ENCODE measurements at regions not wholly inside any gene's neighbourhood (a gene's known extent, or its start where the extent isn't known, plus 50 kb on each side); places are given as distances from the start of the nearest gene placed in this dataset.

- Histone ChIP-seq H3K4me2 (ENCODE audit: insufficient read depth, low read length) (no peak overlapping the region), H3K27ac (ENCODE audit: low read length) (no peak overlapping the region), H3K27me3 (ENCODE audit: insufficient read depth, low read length, poor library complexity) (no peaks in the 10 kb centered on the region), H3K36me3 (ENCODE audit: insufficient read depth, low read length) (no peaks in the 10 kb centered on the region), H3K4me3 (ENCODE audit: low read depth in 1 of 2, low read length in 2 of 2) (no peak overlapping the region), H3K4me1 (ENCODE audit: insufficient read depth, low read length) (no peaks in the 10 kb centered on the region), H3K79me2 (ENCODE audit: insufficient read depth, low read length) (no peaks in the 10 kb centered on the region), H3K9ac (ENCODE audit: low read depth, low read length) (no peak overlapping the region), H2AFZ (ENCODE audit: low read depth, low read length) (no peak overlapping the region), H4K20me1 (ENCODE audit: insufficient read depth, low read length) (no peaks in the 10 kb centered on the region), H3K9me3 (ENCODE audit: insufficient read depth, low read length, severe bottlenecking) (no peaks in the 10 kb centered on the region)
- TF ChIP-seq CTCF (IDR thresholded peaks at IDR 0.05; ENCODE audit: borderline replicate concordance, extremely low read depth, low read length, poor library complexity, severe bottlenecking) (no peak), EZH2 (IDR thresholded peaks at IDR 0.05; ENCODE audit: borderline replicate concordance, low read depth, low read length, severe bottlenecking) (no peak)
- DNase-seq (no peak), ATAC-seq (ENCODE audit: insufficient read depth, low read depth) (no peak)
These were observed 1072.2 kb downstream of the BRINP3 start for GRCh38 chr1:189405419-189405818.

GRCh38 chr1:189409774-189410173 is 1067.9 kb downstream of the BRINP3 start:
- no peak overlapping the region for H2AFZ ChIP-seq (ENCODE audit: low read depth, low read length)
- TF ChIP-seq CTCF (IDR thresholded peaks at IDR 0.05; ENCODE audit: borderline replicate concordance, extremely low read depth, low read length, poor library complexity, severe bottlenecking): no peak
- TF ChIP-seq EZH2 (IDR thresholded peaks at IDR 0.05; ENCODE audit: borderline replicate concordance, low read depth, low read length, severe bottlenecking): no peak
- H3K79me2 ChIP-seq (ENCODE audit: insufficient read depth, low read length): no peaks in the 10 kb centered on the region
- no peaks in the 10 kb centered on the region for H3K4me1 ChIP-seq (ENCODE audit: insufficient read depth, low read length)
- no peak overlapping the region for H3K9ac ChIP-seq (ENCODE audit: low read depth, low read length)
- H3K27me3 ChIP-seq (ENCODE audit: insufficient read depth, low read length, poor library complexity): no peaks in the 10 kb centered on the region
- no peaks in the 10 kb centered on the region for H3K9me3 ChIP-seq (ENCODE audit: insufficient read depth, low read length, severe bottlenecking)
- no peak for ATAC-seq (ENCODE audit: insufficient read depth, low read depth)
- no peaks in the 10 kb centered on the region for H3K36me3 ChIP-seq (ENCODE audit: insufficient read depth, low read length)
- no peaks in the 10 kb centered on the region for H4K20me1 ChIP-seq (ENCODE audit: insufficient read depth, low read length)
- no peak overlapping the region for H3K4me2 ChIP-seq (ENCODE audit: insufficient read depth, low read length)
- no peak for DNase-seq
- no peak overlapping the region for H3K27ac ChIP-seq (ENCODE audit: low read length)
- no peak overlapping the region for H3K4me3 ChIP-seq (ENCODE audit: low read depth in 1 of 2, low read length in 2 of 2)

GRCh38 chr1:189424746-189425331 is 1052.8 kb downstream of the BRINP3 start:
- no peaks in the 10 kb centered on the region for H3K36me3 ChIP-seq (ENCODE audit: insufficient read depth, low read length)
- DNase-seq (no peak), ATAC-seq (ENCODE audit: insufficient read depth, low read depth) (no peak)
- H3K4me3 ChIP-seq (ENCODE audit: low read depth in 1 of 2, low read length in 2 of 2): no peak overlapping the region
- H2AFZ ChIP-seq (ENCODE audit: low read depth, low read length): no peak overlapping the region
- H3K9ac ChIP-seq (ENCODE audit: low read depth, low read length): no peak overlapping the region
- H3K4me2 ChIP-seq (ENCODE audit: insufficient read depth, low read length): no peak overlapping the region
- no peaks in the 10 kb centered on the region for H3K4me1 ChIP-seq (ENCODE audit: insufficient read depth, low read length)
- no peak overlapping the region for H3K27ac ChIP-seq (ENCODE audit: low read length)
- H3K27me3 ChIP-seq (ENCODE audit: insufficient read depth, low read length, poor library complexity): no peaks in the 10 kb centered on the region
- TF ChIP-seq CTCF (IDR thresholded peaks at IDR 0.05; ENCODE audit: borderline replicate concordance, extremely low read depth, low read length, poor library complexity, severe bottlenecking) (no peak), EZH2 (IDR thresholded peaks at IDR 0.05; ENCODE audit: borderline replicate concordance, low read depth, low read length, severe bottlenecking) (no peak)
- no peaks in the 10 kb centered on the region for H3K79me2 ChIP-seq (ENCODE audit: insufficient read depth, low read length)
- no peaks in the 10 kb centered on the region for H4K20me1 ChIP-seq (ENCODE audit: insufficient read depth, low read length)
- H3K9me3 ChIP-seq (ENCODE audit: insufficient read depth, low read length, severe bottlenecking): no peaks in the 10 kb centered on the region

GRCh38 chr1:189429610-189430009 is 1048.1 kb downstream of the BRINP3 start:
- no peaks in the 10 kb centered on the region for H3K79me2 ChIP-seq (ENCODE audit: insufficient read depth, low read length)
- H3K9ac ChIP-seq (ENCODE audit: low read depth, low read length): no peak overlapping the region
- no peaks in the 10 kb centered on the region for H4K20me1 ChIP-seq (ENCODE audit: insufficient read depth, low read length)
- H3K27me3 ChIP-seq (ENCODE audit: insufficient read depth, low read length, poor library complexity): no peaks in the 10 kb centered on the region
- H3K4me2 ChIP-seq (ENCODE audit: insufficient read depth, low read length): no peak overlapping the region
- H3K27ac ChIP-seq (ENCODE audit: low read length): no peak overlapping the region
- H3K36me3 ChIP-seq (ENCODE audit: insufficient read depth, low read length): no peaks in the 10 kb centered on the region
- no peaks in the 10 kb centered on the region for H3K4me1 ChIP-seq (ENCODE audit: insufficient read depth, low read length)
- H3K4me3 ChIP-seq (ENCODE audit: low read depth in 1 of 2, low read length in 2 of 2): no peak overlapping the region
- DNase-seq (no peak), ATAC-seq (ENCODE audit: insufficient read depth, low read depth) (no peak)
- no peak overlapping the region for H2AFZ ChIP-seq (ENCODE audit: low read depth, low read length)
- H3K9me3 ChIP-seq (ENCODE audit: insufficient read depth, low read length, severe bottlenecking): no peaks in the 10 kb centered on the region
- TF ChIP-seq CTCF (IDR thresholded peaks at IDR 0.05; ENCODE audit: borderline replicate concordance, extremely low read depth, low read length, poor library complexity, severe bottlenecking): peak; percentile 51
- no peak for TF ChIP-seq EZH2 (IDR thresholded peaks at IDR 0.05; ENCODE audit: borderline replicate concordance, low read depth, low read length, severe bottlenecking)
